Body of pancreas (tissue), 4 donors: ENCODE measurements at regions not wholly inside any gene's neighbourhood (a gene's known extent, or its start where the extent isn't known, plus 50 kb on each side); places are given as distances from the start of the nearest gene placed in this dataset.

Experiments
- POLR2A ChIP-seq, 3 donors: fragments of 450-650 bp; IDR thresholded peaks; one replicate each; pipeline ENCODE4 v1.6.1; 2016; ENCODE audit warnings: antibody characterized with exemption in 3 of 3, mild to moderate bottlenecking in 2 of 3
- TF ChIP-seq, protein P1 (sequence below), 7 experiments: fragments of 450-650 bp in 4 of 7; fragments of 200-600 bp in 3 of 7; sonication (generic) in 3 of 7; IDR thresholded peaks; one replicate each; pipeline ENCODE4 v1.5.1; 2016 to 2019; ENCODE audit warnings: antibody characterized with exemption in 7 of 7

DNA sequence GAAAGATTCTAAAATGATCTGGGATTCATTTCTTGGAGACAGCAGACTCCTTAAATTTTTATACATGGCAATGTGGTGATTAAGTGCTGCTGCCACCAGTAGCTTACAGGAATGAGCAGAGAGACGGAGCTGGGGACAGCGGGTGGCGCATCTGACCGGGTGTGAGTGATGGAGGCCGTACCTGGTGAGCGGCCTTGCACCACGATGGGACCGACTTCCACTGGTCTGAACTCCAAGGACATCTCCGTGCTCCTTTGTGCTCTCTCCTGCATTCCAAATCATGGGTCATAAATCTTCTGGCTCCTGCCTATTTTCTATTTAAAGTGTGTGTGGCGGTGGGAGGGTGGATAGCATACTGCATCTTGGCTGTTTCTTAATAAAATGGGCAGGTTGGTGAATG lies 262.6 kb downstream of the ABHD5 start:
- TF ChIP-seq, protein P1, sequence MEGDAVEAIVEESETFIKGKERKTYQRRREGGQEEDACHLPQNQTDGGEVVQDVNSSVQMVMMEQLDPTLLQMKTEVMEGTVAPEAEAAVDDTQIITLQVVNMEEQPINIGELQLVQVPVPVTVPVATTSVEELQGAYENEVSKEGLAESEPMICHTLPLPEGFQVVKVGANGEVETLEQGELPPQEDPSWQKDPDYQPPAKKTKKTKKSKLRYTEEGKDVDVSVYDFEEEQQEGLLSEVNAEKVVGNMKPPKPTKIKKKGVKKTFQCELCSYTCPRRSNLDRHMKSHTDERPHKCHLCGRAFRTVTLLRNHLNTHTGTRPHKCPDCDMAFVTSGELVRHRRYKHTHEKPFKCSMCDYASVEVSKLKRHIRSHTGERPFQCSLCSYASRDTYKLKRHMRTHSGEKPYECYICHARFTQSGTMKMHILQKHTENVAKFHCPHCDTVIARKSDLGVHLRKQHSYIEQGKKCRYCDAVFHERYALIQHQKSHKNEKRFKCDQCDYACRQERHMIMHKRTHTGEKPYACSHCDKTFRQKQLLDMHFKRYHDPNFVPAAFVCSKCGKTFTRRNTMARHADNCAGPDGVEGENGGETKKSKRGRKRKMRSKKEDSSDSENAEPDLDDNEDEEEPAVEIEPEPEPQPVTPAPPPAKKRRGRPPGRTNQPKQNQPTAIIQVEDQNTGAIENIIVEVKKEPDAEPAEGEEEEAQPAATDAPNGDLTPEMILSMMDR (IDR thresholded peaks at IDR 0.05): no peak
- TF ChIP-seq POLR2A (IDR thresholded peaks at IDR 0.05): no peak
